ENCODE measurements at regions not wholly inside any gene's neighbourhood (a gene's known extent, or its start where the extent isn't known, plus 50 kb on each side); places are given as distances from the start of the nearest gene placed in this dataset.

GRCh38 chr20:12130781-12131180, 213.1 kb downstream of the BTBD3 start:
- TF ChIP-seq POLR2A (IDR thresholded peaks at IDR 0.05; ENCODE audit: low read length) (no peak), GATA1 (IDR thresholded peaks at IDR 0.05; ENCODE audit: low read depth, low read length) (no peak)
